ENCODE measurements at regions not wholly inside any gene's neighbourhood (a gene's known extent, or its start where the extent isn't known, plus 50 kb on each side); places are given as distances from the start of the nearest gene placed in this dataset.

DNA sequence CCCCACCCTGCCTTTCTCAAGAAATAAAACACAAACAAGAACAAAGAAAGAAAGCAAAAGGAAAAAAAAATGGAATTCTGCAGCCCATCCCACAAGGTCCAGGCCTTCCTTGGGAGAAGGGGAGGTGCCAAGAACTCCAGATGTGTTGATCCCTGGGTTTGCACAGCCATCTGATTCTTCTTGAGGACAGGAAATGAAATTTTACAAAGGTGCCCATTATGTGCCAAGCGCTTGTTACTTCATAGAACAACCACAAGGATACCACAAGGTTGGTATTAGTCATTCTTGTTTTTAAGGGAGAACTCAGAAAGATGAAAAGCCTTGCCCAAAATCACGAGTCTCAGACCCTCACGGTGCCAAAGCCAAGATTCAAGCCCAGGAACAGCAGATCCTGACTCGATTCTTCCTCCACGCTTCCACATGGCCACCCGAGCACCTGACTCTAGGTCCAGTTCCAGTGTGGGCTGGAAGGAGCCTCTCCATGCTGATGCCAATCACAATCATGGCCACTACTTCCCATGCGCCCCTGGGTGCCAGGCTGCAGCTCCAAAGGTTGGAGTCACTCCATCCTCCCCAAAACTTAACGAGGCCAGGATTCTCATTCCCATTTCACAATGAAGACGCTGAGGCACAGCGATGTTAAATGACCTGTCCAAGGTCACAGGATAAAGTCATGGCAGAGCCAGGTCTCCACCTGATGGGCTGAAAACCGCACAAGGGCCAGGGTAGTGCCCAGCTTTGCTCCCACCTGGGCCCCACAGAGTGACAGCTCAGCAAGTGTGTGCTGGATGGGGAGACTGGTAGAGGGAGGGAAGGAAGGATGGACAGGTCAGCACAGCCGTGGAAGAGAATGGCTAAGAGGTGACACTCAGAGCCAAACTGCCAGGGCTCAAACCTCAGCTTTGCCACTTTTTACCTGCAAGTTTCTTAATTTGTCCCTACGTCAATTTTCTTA, 66.7 kb upstream of the TOP1 start:
- no peak for DNase-seq

DNA sequence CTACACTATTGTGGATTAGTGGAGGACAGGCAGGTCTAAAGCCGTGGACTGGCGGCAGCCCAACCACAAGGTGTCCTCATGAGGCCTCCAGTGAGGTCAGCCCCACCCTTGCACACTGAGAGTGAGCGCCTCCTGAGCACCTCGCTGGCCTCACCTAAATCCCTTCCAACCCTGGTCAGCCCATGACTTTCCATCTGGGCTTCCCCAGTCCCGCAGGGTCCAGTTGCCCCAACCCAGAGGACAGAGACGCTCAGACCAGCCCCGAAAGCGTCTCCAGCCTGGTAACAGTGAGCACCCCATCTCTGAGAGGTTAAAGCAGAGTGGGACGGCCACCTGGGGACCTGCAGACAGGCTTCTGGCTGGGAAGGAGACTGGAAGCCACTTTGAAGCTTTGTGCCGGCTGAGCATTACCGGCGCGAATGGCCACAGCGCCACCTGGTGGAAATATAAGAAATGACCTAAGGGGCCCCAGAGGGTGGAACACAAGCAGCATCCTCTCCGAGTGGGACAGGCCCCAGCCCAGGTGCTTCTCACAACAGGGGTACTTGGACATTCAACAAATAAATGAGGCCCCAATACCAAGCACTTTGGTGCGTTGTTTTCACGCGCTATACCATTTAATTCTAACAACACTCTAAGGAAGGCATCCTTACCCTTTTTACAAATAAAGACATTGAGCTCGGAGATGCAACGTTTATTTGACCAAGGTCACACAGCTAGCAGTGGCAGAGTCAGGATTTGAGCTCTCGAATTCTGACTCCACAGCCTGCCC, 65.7 kb upstream of the TOP1 start:
- peak; percentile 21 for DNase-seq

DNA sequence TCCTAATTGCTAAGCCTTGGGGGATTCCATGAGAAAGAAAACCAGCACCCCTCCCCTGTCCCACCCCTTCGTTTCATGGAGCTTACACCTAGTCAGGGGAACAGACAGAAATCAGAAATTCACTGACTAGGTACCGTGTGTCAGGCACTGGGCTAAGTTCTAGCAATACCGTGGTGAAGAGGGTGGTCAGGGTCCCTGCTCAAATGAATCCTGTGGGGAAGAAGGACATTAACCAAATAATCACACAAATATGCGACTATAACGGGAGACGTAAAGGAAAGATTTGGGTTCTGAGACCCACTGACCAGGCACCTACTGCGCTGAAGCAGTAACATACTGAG, 65.1 kb upstream of the TOP1 start:
- DNase-seq, result no peak

DNA sequence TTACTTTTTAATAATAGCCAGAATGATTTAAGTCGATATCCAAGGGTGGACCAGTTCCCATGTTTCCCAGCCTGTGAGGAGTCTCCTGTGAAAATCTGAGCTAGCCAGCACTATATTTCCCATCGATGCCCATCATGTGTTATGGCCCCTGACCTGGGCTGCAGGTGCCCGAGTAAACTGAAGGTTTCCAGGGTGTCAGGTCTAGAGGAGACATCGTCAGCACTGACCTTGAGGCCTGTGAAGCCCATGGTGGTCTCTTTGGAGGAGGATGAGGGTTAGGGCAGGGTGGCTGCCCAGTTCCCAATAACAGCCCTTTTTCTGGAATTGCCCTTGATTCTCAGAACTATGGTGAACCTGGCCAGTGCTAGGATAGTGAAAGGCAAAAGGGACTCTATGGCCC, 63.0 kb upstream of the TOP1 start:
- no peak for DNase-seq

DNA sequence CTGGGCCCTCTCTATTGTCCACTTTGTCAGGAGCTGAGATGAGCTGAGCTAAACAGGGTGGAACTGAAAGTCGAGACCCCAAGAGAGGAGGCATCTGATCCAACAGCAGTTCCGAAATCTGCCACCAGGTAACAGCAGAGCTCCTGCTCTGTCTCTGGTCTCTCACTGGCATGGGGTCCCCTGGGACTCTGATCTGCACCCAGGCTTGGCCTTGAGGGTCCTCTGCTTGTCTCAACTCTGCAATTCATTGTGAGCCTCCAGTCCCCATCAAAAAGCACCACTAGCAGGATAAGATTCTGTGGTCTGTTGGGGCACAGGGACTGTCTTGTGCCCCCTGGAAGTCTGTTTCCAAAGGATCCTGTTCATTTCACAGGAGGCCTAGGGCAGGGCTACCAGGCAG, 62.5 kb upstream of the TOP1 start:
- DNase-seq, result no peak

DNA sequence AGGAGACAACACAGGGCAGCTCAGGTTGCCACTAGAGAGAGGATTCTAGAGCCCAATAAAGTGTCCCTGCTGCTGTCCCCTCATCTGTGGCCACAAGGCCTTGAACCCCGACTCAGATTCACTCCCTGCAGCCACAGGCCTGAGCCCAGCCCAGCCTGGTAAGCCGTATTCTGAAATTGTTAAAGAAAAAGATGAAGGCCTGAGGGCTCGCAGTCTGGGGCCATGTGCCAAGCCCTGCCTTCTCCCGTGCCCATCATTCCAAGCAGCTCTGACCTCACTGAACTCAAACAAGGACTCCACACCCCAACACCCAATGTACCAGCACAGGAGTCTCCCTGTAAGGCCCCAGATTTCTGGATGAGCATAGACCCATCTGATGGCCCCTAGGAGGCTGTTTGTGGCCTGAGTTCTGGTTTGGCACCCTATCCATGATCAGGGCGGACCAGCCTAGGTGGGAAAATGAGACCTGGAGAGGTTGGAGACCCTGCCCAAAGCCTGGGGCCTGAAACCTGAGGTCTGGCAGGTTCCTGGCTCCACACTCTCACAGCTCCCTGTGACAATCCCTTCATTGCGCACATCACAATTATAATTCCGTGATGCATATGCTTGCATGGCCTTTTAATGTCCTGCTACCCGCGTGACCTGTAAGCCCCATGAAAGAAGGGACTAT, 62.0 kb upstream of the TOP1 start:
- no peak for DNase-seq

DNA sequence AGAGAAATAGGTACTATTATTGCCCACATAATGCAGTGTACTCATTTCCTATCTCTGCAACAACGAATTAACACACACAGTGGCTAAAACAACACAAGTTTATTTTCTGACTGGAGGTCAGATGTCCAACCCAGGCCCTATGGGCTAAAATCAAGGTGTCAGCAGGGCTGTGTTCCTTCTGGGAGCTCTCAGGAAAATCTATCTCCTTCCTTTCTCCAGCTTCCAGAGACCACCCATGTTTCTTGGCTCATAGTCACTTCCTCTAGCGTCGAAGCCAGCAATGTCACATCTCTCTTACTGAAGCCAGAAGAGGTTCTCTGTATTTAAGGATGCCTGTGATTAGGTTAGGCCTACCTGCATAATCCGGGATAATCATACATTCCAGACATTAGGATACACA, 60.9 kb upstream of the TOP1 start:
- DNase-seq, result no peak

DNA sequence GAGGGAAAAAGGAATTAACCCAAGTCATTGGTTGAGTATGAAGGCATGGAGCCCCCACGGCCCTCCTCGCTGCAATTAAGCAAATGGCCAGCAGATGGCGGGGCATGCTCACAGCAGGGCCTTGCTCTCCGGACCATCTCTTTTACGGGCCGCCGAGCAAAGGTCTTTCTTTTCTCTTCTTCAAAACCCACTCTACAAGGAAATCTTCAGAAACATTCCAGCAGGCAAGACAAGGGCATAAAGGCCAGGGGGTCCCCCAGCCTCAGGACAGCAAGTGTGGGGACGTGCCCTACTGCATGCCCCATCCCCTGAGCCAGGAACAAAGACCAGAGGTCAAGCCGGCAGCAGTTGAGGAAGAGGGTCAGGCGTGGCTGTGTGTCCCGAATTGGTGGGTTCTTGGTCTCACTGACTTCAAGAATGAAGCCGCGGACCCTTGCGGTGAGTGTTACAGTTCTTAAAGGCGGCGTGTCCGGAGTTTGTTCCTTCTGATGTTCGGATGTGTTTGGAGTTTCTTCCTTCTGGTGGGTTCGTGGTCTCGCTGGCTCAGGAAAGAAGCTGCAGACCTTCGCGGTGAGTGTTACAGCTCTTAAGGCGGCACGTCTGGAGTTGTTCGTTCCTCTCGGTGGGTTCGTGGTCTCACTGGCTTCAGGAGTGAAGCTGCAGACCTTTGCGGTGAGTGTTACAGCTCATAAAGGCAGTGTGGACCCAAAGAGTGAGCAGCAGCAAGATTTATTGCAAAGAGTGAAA, 59.6 kb upstream of the TOP1 start:
- DNase-seq, result peak; percentile 9

DNA sequence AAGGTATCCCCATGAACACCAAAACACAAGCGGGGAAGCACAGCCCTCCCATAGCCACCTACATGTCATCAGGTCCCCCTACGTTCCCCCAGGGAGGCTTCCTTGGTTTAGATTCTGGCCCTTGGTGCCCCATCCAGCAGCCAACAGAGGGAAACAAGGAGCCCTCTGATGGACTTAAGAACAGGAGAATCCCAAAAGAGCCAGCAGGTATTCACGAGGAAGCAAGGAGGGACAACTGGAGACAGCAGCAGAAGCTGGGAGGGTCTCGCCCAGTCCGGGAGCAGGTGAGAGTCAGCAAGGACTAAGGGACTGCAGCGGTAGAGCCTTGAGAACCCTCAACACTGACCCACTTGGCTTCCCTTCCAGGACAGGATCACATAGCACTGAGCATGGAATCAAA, 58.4 kb upstream of the TOP1 start:
- DNase-seq, result no peak

DNA sequence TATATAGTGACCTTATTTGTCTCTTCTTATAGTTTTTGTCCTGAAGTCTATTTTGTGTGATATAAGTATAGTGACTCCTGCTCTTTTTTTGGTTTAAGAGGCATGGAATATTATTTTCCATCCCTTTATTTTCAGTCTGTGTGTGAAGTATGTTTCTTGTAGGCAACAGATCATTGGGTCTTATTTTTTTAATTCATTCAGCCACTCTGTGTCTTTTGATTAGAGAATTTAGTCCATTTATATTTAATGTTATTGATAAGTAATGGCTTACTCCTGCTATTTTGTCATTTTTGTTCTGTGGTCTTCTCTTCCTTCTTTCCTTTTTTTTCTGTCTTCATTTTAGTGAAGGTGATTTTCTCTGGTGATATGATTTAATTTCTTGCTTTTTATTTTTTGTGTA, 51.4 kb upstream of the TOP1 start:
- DNase-seq, result no peak

DNA sequence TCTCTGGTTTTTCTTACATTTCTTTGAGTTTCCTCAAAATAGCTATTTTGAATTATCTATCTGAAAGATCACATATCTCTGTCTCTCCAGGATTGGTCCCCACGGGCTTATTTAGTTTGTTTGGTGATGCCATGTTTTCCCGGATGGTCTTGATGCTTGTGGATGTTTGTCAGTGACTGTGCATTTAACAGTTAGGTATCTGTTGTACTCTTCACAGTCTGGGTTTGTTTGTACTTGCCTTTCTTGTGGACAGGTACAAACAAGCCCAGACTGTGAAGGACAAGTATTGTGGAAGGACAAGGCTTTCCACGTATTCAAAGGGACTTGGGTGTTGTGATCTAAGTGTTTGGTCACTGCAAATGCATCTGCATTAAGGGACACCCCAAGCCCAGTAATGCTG, 49.9 kb upstream of the TOP1 start:
- no peak for DNase-seq

All from NCI-H2029 treated with DMSO at 0.1 percent for 48 hours (cell line).